ENCODE measurements at regions not wholly inside any gene's neighbourhood (a gene's known extent, or its start where the extent isn't known, plus 50 kb on each side); places are given as distances from the start of the nearest gene placed in this dataset.

GRCh38 chr14:98182393-98183055, 1089.5 kb downstream of the BCL11B start:
- DNase-seq: no peak

GRCh38 chr14:98183556-98183955, 1088.4 kb downstream of the BCL11B start:
- no peak for DNase-seq

- no peak for DNase-seq
These were observed 1087.5 kb downstream of the BCL11B start for GRCh38 chr14:98184457-98184856.

- DNase-seq: no peak
These were observed 1087.0 kb downstream of the BCL11B start for GRCh38 chr14:98185036-98185435.

- DNase-seq: no peak
These were observed 1085.9 kb downstream of the BCL11B start for GRCh38 chr14:98186140-98186539.

DNA sequence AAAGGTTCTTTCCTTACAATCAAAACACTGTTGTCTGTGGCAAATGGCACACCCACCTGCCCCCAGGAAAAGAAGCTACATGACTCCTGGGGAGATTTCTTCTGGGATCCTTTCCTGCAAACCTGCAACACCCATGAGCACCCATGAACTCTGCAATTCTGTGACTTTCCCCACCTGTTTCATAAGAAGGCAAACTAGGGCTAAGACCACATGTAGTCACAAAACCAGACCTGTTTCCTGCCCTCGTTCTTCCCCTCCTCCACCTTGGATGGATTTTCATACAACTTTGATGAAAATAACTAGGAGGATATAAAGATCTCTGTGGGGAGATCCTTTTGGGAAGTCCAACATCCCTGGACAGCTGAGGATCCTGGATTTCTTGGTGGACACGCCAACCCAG, 1084.7 kb downstream of the BCL11B start:
- DNase-seq: no peak

- DNase-seq: no peak
These were observed 1082.9 kb downstream of the BCL11B start for GRCh38 chr14:98189062-98189461.

DNA sequence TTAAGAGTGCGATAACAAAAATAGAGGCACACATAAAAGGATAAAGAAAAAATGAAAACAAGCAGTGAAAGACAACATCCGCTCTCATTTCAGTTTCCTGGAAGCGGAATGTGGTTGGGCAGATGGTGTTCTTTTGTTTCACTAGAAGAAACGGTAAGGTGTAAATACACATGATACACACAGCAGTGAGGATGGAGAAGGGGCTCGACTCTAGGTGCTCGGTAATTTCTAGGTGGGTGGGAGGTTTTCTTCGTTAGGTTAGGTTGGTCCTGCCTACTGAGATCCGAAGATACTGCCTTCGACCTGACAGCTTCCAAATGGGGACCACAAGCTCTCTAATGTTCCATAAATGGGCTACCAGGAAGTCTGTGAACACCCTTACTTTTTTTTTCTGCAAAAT, 1082.5 kb downstream of the BCL11B start:
- DNase-seq: no peak

DNA sequence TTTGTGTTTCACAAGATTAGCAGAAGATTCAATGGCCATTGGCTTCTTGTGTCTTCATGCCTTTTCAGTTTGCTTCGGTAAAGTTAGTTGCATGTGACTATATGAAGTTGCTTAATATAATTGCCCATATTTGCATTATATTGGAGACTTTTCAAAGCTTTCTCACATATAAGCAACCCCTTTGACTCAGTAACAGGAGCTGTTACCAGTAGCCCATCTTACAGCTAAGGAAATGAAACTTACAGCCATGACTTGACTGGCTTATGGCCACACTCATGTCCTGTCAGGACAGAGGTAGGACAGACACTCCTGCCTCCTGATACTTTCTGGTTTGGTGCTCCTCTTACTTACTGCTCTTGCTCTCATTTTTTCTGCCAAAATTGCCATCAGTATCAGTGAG, 1082.1 kb downstream of the BCL11B start:
- no peak for DNase-seq

DNA sequence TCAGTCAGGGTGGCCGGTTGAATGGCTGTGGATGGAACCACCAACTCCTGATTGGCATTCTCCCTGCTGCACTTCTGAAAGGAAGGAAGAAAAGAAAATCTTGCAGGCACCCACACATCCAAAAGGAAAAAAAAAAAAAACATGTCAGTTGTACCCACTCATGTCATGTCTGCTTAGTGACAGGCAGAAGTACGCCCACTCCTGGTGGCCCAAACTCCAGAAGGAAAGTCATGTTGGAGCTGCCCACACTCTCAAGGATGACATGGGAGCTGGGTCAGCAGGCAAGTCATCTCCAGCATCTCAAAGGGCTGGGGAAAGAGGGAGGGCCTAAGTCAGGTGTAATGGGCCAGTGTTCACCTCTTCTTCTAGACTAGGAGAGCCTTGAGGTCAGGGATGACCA, 1079.1 kb downstream of the BCL11B start:
- DNase-seq: no peak

DNA sequence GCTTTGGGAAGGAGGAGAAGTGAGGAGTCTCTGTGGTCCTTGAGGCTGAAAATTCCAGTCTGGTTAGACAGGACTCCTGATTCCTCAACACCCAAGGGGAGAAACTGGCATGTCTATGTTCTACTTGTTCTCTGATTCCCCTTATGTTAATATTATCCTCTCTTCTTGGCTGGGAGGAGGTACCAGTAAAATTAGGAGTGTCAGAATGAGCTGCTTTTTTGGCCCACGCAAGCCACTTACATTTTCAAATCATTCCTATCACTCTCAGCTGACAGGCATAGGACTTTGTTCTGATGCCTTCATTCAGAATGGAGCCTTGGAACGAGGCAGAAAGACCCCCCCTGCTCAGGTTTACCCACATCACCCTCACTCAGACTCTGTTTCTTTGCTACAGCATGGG, 1077.2 kb downstream of the BCL11B start:
- no peak for DNase-seq

DNA sequence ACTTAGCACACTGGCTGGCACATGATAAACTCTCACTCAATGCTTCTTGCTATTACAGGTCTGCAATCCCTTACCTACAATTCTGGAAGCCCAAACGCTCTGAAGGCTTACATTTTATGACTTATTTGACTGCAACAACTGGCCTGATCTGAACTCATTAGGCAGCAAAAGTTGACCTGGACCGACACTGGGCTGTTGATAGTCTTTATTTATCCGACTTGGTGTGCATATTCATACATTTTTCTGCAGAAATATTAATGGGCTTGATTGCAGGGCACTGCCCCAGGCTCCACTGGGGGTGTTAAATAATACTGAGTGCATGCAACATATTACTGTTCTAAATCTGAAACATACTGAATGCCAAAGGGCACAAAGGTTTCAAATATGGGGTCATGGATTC, 1076.7 kb downstream of the BCL11B start:
- DNase-seq: no peak

DNA sequence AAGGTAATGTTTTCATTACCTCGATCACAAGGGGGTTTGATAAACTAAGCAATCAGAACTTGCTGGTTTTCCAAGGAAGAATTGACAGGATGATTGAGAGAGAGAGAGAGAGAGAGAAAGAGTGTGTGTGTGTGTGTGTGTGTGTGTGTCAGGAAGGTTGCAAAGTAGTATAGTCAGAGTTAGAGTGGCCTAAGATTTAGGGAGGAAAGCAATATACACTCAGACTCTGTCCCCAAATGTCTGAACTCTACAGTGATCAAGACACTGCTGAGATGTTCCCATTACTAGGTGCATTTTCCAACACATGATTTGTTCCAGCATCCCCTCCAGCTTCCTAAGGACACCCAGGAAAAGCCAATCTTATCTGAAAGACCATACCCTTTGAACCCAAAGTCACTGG, 1074.1 kb downstream of the BCL11B start:
- DNase-seq: no peak

GRCh38 chr14:98198385-98198784, 1073.6 kb downstream of the BCL11B start:
- no peak for DNase-seq

DNA sequence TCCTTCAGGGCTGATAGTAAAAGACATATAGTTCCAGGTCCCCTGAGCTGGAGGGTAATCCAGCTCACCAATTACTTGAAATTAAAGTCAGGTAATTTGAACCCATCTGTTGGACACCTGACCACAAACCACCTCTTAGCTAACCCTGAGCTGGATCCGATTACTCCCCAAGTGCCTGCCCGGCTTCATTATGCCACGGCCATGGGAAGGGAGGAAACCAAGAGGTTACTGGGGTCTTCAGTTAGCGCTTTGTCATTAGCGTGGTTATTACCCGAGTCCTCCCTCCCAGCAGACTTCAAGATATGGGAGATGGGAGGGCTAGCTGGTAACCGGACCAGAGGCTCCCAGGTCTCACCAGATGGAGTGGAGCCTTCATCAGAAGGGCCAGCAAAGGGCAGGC, 1071.4 kb downstream of the BCL11B start:
- no peak for DNase-seq

DNA sequence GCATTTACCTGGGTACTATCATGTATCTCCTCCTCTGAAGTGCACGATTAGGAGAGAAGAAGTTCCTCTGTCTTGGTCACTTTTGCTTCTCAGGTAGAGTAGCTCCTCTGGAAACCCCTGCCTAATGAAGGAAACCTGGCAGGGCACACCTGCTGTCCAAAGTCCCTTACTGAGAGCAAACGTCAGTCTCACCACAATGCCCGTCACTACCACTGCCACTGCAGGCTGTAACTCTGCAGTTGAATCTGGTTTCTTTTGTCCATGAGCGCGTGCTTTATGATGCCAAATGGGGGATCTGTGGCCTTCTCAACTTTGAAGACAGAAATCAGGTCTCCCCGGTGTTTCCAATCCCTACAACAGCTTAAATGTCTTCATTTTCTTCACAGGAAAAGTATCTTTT, 1068.6 kb downstream of the BCL11B start:
- DNase-seq: no peak

- no peak for DNase-seq
These were observed 1067.9 kb downstream of the BCL11B start for GRCh38 chr14:98204139-98204538.

DNA sequence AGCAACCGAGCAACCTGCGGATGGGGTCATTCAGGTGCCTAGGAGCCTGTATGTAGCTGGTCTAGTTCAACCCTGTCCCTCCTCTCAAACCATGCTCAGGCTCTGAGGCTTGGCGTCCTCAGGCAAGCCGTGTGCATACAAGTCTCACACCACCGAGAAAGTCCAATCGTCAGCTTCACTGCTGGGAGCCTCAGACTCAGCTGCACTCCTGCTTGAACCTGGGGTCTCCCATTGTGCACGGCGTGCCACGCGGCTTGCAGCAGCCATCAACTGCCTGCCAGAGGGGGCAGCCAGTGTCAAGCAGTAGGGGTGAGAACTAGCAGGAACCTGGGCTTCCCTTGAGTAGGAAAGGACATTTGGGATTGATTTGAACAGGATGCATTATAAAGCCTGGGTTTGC, 1064.6 kb downstream of the BCL11B start:
- no peak for DNase-seq

- no peak for DNase-seq
These were observed 1063.8 kb downstream of the BCL11B start for GRCh38 chr14:98208211-98208611.

GRCh38 chr14:98208943-98209342, 1063.1 kb downstream of the BCL11B start:
- no peak for DNase-seq

DNA sequence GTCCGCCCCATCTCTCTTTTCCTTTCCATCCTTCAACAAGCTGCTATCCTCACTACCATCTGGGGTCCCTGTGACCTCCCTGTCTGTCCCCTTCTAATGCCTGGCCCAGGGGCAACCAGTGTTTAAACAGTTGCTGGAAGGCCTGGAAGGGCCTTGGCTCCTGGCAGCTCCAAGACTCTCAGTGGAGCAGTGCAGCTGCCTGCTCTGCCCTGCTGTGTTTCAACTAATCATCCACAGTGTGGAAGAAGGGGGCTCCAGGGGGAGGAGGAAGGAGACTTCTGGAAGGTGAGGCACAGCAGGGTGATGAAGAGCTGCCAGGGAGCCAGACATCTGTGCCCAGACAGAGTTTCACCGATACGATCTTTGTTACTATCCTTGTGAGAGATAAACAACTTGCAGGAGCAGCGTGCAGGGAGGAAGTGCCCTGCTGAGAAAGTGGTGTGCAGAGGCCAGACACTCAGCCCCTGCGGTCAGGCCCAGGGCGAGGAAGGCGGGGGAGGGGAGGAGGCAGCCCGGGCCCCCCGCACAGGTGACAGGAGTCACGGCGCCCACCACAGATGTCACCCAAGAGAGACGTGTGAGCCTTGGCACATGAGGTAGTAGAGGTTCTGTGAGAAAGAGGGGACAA, 1061.8 kb downstream of the BCL11B start:
- no peak for DNase-seq

DNA sequence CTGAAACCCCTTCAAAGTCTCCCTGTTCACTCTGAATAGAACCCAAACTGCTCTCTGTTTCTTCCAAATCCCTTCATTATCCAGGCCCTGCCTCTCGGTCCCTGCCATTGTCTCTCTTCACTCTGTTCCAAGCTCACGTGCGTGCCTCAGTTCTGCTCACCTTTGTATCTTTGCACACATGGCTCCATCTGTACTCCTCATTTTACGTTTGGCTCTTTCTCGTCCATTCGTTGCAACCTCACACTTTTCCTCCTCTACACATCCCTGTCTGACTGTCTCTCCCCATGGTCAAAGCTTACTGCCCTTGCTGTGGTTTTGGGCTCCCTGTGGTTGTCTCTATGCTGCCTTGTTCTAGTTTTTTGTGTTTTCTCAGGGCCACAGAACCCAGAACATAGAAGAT, 1054.5 kb downstream of the BCL11B start:
- DNase-seq: no peak

DNA sequence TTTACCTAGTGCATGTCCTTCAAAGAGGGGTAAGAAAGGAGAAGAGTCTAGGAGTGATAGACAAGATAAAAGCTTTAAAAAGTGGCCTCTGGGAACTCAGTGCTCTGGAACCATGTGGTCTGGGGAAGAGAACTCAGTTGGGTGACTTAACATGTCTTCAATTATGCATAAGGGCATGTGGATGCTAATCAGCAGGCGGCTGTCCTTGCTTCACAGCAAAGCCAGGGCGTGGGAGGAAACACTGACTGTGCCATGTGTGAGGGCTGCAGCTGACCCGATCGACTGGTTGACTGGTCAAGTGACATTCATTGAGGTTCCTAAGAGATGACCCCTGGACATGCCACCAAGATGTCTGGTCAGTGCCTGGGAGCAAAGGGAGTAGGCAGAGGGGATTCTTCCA, 1053.8 kb downstream of the BCL11B start:
- DNase-seq: no peak

DNA sequence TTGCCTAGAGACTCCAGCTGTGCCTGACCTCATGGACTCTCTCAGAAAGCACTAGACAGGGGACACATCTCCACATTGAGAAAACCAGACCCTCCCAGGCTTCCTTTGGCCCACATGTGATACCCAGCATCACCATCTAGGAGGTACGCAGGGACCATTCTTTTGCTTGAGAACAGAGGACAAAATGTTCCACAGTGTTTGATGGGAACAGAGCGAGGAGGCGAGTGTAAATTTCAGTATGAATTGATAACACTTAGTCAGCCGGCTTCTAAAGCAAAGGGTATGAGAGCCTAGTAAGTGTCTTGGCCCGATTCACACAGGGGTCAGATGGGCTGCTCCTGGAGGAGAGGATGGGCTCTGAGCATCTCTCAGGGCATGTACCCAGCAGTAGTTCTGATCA, 1052.4 kb downstream of the BCL11B start:
- no peak for DNase-seq

DNA sequence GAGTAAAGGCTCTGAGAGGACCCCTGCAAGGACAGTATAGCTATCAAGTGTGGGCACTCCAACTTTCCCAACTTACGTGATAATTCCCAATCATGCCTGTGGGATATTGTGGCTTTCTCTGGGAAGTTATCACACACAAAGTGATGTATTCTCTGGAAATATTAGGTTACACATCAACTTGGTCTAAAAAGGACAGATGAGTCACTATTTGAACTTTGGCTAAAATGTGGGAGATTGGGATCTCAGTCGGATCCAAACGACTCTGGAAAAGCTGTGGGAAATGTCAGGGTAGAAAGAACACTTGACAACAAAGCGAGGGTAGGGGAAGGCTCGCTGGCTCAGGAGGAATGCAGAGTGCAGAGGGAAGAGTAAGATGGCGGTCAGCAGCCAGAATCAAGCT, 1048.9 kb downstream of the BCL11B start:
- no peak for DNase-seq

Data from NCI-H2227 treated with DMSO at 0.1 percent for 48 hours (cell line).